ENCODE measurements at regions not wholly inside any gene's neighbourhood (a gene's known extent, or its start where the extent isn't known, plus 50 kb on each side); places are given as distances from the start of the nearest gene placed in this dataset.

- no peak for DNase-seq (ENCODE audit: low read depth)
- H3K4me3 ChIP-seq (ENCODE audit: control insufficient read depth, low read depth, low read length), result no peak overlapping the region
- no peak for TF ChIP-seq CTCF (IDR thresholded peaks at IDR 0.05; ENCODE audit: control insufficient read depth, insufficient read depth, low read depth, low read length, missing control alignments)
Observed at GRCh38 chr10:94180576-94180975, 182.2 kb downstream of the NOC3L start.

DNA sequence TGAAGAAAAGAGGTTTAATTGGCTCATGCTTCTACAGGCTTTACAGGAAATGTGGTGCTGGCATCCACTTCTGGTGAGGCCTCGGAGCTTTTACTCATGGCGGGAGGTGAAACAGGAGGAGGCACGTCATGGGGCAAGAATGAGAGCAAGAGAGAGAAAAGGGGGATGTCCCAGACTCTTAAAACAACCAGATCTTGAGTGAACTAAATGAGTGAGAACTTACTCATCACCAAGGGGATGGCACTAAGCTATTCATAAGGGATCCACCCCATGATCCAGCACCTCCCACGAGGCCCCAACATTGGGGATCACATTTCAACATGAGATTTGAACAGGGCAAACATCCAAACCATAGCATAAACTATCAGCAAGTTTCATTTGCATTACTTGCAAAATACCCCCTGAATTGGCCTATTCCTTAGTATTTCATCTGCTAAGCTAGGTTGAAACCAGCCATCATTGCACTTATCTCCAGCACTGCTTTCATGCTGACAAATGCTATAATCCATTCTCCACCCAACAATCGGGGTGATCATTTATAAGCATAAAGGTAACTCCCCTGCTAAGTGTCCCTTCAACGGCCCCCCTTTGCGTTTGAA lies 179.0 kb downstream of the NOC3L start:
- H3K4me3 ChIP-seq (ENCODE audit: control insufficient read depth, low read depth, low read length), result no peak overlapping the region
- DNase-seq (ENCODE audit: low read depth), result peak; percentile 82
- TF ChIP-seq CTCF (IDR thresholded peaks at IDR 0.05; ENCODE audit: control insufficient read depth, insufficient read depth, low read depth, low read length, missing control alignments), result no peak

- no peak for TF ChIP-seq CTCF (IDR thresholded peaks at IDR 0.05; ENCODE audit: control insufficient read depth, insufficient read depth, low read depth, low read length, missing control alignments)
- no peak overlapping the region for H3K4me3 ChIP-seq (ENCODE audit: control insufficient read depth, low read depth, low read length)
- no peak for DNase-seq (ENCODE audit: low read depth)
Observed at GRCh38 chr10:94186722-94187121, 176.0 kb downstream of the NOC3L start.

DNA sequence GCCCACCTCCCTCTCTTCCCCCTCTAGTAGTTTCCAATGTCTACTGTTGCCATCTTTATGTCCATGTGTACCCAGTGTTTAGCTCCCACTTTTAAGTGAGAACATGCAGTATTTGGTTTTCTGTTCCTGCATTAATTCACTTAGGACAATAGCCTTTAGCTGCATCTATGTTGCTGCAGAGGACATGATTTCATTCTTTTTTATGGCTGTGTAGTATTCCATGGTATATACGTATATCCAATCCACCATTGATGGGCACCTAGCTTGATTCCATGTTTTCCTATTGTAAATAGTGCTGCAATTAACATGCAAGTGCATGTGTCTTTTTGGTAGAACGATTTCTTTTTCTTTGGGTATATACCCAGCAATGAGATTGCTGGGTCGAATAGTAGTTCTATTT lies 170.4 kb downstream of the NOC3L start:
- no peak overlapping the region for H3K4me3 ChIP-seq (ENCODE audit: control insufficient read depth, low read depth, low read length)
- no peak for DNase-seq (ENCODE audit: low read depth)
- no peak for TF ChIP-seq CTCF (IDR thresholded peaks at IDR 0.05; ENCODE audit: control insufficient read depth, insufficient read depth, low read depth, low read length, missing control alignments)

- no peak for TF ChIP-seq CTCF (IDR thresholded peaks at IDR 0.05; ENCODE audit: control insufficient read depth, insufficient read depth, low read depth, low read length, missing control alignments)
- no peak overlapping the region for H3K4me3 ChIP-seq (ENCODE audit: control insufficient read depth, low read depth, low read length)
- DNase-seq (ENCODE audit: low read depth), result no peak
Observed at GRCh38 chr10:94192974-94193373, 169.8 kb downstream of the NOC3L start.

DNA sequence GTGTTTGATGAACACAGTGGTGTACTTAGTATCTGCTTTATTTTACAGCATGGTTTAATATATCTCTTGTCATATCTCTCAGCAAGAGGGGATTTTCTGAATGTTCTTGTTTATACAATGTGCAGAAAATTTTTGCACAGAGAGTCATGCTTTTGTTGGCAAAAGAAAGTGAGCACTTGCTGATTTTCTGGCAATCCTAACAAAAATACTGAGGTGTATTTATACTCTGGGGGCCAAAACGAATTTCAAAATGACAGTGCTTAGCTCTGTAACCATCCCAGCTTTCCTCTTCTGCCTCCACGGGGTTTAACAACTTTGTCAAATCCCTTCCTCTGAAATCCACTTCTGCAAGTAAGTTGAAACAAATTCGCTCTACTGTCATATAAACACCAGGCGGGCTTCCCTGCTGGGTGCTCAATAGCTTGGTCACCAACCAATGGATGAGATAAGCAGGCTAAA lies 169.2 kb downstream of the NOC3L start:
- H3K4me3 ChIP-seq (ENCODE audit: control insufficient read depth, low read depth, low read length), result no peak overlapping the region
- DNase-seq (ENCODE audit: low read depth), result no peak
- no peak for TF ChIP-seq CTCF (IDR thresholded peaks at IDR 0.05; ENCODE audit: control insufficient read depth, insufficient read depth, low read depth, low read length, missing control alignments)

- no peak for DNase-seq (ENCODE audit: low read depth)
- no peak overlapping the region for H3K4me3 ChIP-seq (ENCODE audit: control insufficient read depth, low read depth, low read length)
- peak; percentile 32 for TF ChIP-seq CTCF (IDR thresholded peaks at IDR 0.05; ENCODE audit: control insufficient read depth, insufficient read depth, low read depth, low read length, missing control alignments)
Observed at GRCh38 chr10:94194256-94194655, 168.5 kb downstream of the NOC3L start.
